RWPE1 (cell line): ENCODE measurements at regions not wholly inside any gene's neighbourhood (a gene's known extent, or its start where the extent isn't known, plus 50 kb on each side); places are given as distances from the start of the nearest gene placed in this dataset.
"Not testable (repeated sequence)": the region's sequence is repeated elsewhere in the genome, so short reads cannot be mapped to it uniquely, and the experiment has no call there.

Experiments used
- CTCF ChIA-PET: fragments of 350-600 bp; sonication (Branson Sonifier 250); formaldehyde crosslinking; extraction: SDS; loops from one replicate; lab custom pipeline; 2021; lab: Yijun Ruan, JAX
- POLR2A ChIA-PET: fragments of 400-600 bp; formaldehyde crosslinking; extraction: SDS; loops from one replicate; lab custom pipeline; 2020; ENCODE audit warnings: antibody characterized with exemption; ENCODE audit not compliant: low non-redundant PET; lab: Yijun Ruan, JAX
- DNase-seq: peaks from one replicate; pipeline ENCODE4 v3.0.0; 2012; ENCODE audit warnings: low spot score
- H3K27ac ChIP-seq: fragments of 450-650 bp; 2 replicates; pipeline ENCODE4 v1.5.1; 2017
- CTCF ChIP-seq: fragments of 450-650 bp; conservative IDR thresholded peaks from 2 replicates; pipeline ENCODE4 v1.5.1; 2017; ENCODE audit warnings: low read depth, mild to moderate bottlenecking

DNA sequence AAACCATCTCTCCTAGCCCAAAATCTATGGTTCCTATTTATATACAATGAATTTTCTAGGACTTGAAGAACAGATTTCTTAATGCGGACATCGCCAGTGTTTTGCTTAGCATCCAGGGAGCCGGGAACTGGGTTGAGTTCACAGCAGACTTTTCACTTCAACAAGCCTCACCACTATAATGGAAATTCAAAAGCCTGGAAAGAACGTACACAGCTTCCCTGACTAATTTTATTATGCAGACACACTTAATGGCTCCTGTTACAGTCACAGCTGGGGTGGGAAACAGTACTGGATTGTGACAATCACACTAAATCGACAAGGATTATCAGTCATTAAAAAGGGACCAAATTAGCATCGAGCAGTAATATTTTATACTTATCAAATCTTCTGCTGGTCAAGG is 129.2 kb upstream of the BNIP2 start:
- no peak for TF ChIP-seq CTCF
- ChIA-PET POLR2A (no interaction called here), CTCF (no interaction called here)
- no peak overlapping the region for H3K27ac ChIP-seq
- no peak for DNase-seq

GRCh38 chr15:59817834-59818233 is 128.7 kb upstream of the BNIP2 start:
- TF ChIP-seq CTCF = no peak
- CTCF ChIA-PET = interaction anchor here (0.6 kb wide), 1 partner anchor 1662 kb away, joined by 3 read pairs; no protein-coding TSS in a partner anchor
- POLR2A ChIA-PET = no interaction called here
- H3K27ac ChIP-seq = no peak overlapping the region
- no peak for DNase-seq

- TF ChIP-seq CTCF = no peak
- no peak for DNase-seq
- CTCF ChIA-PET = no interaction called here
- no peak overlapping the region for H3K27ac ChIP-seq
- POLR2A ChIA-PET = no interaction called here
These were observed 127.9 kb upstream of the BNIP2 start for GRCh38 chr15:59817053-59817452.

GRCh38 chr15:59814409-59814808 is 125.3 kb upstream of the BNIP2 start:
- POLR2A ChIA-PET = no interaction called here
- H3K27ac ChIP-seq = no peak overlapping the region

DNA sequence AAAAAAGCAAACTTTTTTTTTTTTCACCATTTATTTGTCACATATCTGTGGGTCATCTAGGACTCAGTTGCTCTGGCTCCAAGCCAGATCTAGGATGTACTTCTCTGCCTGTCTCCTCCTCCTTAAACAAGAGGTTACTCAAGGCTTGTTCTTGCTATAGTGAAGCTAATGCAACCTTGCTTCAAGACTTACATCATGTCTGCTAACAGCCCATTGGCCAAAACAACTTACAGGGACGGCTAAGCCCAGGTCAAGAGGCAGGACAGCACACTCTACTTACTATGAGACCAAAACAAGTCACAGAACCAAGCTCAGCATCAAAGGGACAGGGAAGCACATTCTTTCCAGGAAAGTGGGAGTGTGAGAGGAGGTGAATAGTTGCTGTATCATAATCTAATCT is 123.8 kb upstream of the BNIP2 start:
- no peak overlapping the region for H3K27ac ChIP-seq
- POLR2A ChIA-PET = no interaction called here
- TF ChIP-seq CTCF = no peak
- DNase-seq = no peak
- CTCF ChIA-PET = interaction anchor here (0.6 kb wide), 1 partner anchor 361 kb away, joined by 5 read pairs; no protein-coding TSS in a partner anchor

More at GRCh38 chr15:59814409-59814808, 125.3 kb upstream of the BNIP2 start:
- TF ChIP-seq CTCF = no peak
- CTCF ChIA-PET = no interaction called here
- no peak for DNase-seq

DNA sequence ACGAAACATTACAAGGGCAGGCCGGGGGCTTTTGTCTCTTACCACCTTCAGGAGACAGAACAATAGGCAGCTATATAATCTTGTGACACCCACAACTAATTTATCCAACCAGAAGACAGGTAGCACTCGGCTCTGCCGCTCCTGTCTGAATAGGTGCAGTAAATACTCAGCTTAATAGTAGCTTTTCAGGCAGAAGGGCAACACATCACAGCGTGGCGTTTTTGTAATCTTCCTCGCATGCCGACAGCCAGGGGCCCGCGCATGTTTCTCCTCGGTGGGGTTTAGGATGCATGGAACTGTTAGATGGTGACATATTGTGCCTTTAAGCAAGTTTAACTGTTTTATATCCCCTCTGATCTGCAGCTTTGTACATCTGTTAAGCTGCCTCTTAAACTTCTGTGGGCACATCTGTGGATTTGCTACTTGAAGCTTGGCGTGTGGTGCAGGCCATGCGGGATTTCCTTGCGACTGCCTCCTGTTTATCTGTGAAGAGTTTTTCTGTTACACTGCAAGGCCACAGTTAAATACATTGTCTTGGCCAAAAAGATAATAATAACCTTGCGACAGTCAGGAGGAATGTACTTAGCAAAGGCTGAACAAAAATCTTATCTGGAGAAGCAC is 123.2 kb upstream of the BNIP2 start:
- DNase-seq = no peak
- ChIA-PET CTCF (interaction anchor here (0.6 kb wide), 1 partner anchor 361 kb away, joined by 5 read pairs; no protein-coding TSS in a partner anchor), POLR2A (no interaction called here)
- TF ChIP-seq CTCF = no peak
- no peak overlapping the region for H3K27ac ChIP-seq

DNA sequence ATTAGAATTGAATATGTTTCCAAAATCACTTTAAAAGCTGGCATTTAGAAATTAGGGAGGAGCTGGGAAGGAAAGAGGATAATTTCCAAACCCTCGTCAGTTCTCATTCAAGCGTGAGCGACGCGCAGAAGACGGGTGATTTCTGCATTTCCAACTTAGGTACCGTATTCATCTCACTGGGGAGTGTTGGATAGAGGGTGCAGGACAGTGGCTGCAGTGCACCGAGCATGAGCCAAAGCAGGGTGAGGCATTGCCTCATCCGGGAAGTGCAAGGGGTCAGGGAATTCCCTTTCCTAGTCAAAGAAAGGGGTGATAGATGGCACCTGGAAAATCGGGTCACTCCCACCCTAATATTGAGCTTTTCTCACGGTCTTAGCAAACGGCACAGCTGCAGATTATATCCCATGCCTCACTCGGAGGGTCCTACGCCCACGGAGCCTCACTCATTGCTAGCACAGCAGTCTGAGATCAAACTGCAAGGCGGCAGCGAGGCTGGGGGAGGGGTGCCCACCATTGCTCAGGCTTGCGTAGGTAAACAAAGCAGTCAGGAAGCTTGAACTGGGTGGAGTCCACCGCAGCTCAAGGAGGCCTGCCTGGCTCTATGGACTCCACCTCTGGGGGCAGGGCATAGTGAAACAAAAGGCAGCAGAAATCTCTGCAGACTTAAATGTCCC is 114.3 kb upstream of the BNIP2 start:
- H3K27ac ChIP-seq = peak overlapping the region; percentile 19; the same call in 1 of the 2 replicates
- POLR2A ChIA-PET, DNase-seq, CTCF ChIA-PET: not testable (repeated sequence)
